ENCODE measurements at regions not wholly inside any gene's neighbourhood (a gene's known extent, or its start where the extent isn't known, plus 50 kb on each side); places are given as distances from the start of the nearest gene placed in this dataset.

- H3K36me3 ChIP-seq (ENCODE audit: control insufficient read depth, insufficient read depth, low read length) = no peaks in the 10 kb centered on the region
- WGBS, 2 experiments (ENCODE audit: extremely low coverage in 2 of 2, insufficient read length in 1 of 2) = no CpG with 5 or more reads among the region's 3 CpGs
- no peak overlapping the region for H3K9ac ChIP-seq (ENCODE audit: low read depth, low read length)
- in situ Hi-C loops (cut with MboI; ENCODE audit: low sequenced_read_pairs) (no loop called here), dilution Hi-C loops (cut with HindIII; ENCODE audit: low sequenced_read_pairs, unreplicated experiment) (no loop called here), intact Hi-C loops (cut with micrococcal nuclease) (no loop called here)
- no peak overlapping the region for H2BK5ac ChIP-seq (ENCODE audit: low read depth, low read length, poor library complexity, severe bottlenecking)
- no peaks in the 10 kb centered on the region; the same call in 1 of the 2 replicates for H3K27me3 ChIP-seq (ENCODE audit: control insufficient read depth, insufficient read depth, low read length)
- H4K91ac ChIP-seq (ENCODE audit: insufficient read depth, low read depth, low read length) = no peak overlapping the region
- H3K27ac ChIP-seq (ENCODE audit: insufficient read depth, low read length) = no peak overlapping the region
- ChIA-PET POLR2A (ENCODE audit: unreplicated experiment) (no interaction called here), CTCF (no interaction called here)
- H4K8ac ChIP-seq (ENCODE audit: low read depth in 2 of 2, low read length in 2 of 2) = no peak overlapping the region
- no peak overlapping the region for H2BK120ac ChIP-seq (ENCODE audit: low read depth, low read length)
- no peak overlapping the region for H2BK15ac ChIP-seq (ENCODE audit: low read depth, low read length)
- H2AK5ac ChIP-seq (ENCODE audit: low read depth, low read length) = no peak overlapping the region
- H4K5ac ChIP-seq (ENCODE audit: low read depth, low read length) = no peak overlapping the region
- no peaks in the 10 kb centered on the region for H3K9me1 ChIP-seq (ENCODE audit: insufficient read depth, low read length)
- no peaks in the 10 kb centered on the region for H4K20me1 ChIP-seq (ENCODE audit: insufficient read depth, low read length)
- H2AFZ ChIP-seq (replicated peaks; ENCODE audit: low read length, poor library complexity) = no peak overlapping the region
- no peak overlapping the region for H3K14ac ChIP-seq (replicated peaks; ENCODE audit: low read depth, low read length)
- no peaks in the 10 kb centered on the region for H3K79me1 ChIP-seq (ENCODE audit: low read depth in 1 of 2, low read length in 2 of 2)
- H2BK20ac ChIP-seq (ENCODE audit: low read depth, low read length) = no peak overlapping the region
- no peak overlapping the region for H3K18ac ChIP-seq (ENCODE audit: low read depth, low read length)
- H3K56ac ChIP-seq (ENCODE audit: extremely low read depth, insufficient read depth, low read length) = no peak overlapping the region
- H2AK9ac ChIP-seq (replicated peaks; ENCODE audit: low read depth, low read length, poor library complexity) = no peak overlapping the region
- no peak for DNase-seq
- H3K23ac ChIP-seq (ENCODE audit: low read depth, low read length) = no peak overlapping the region
- no TSS peak for BruUV-seq (replicated peaks)
- H3K4me1 ChIP-seq (ENCODE audit: control insufficient read depth, insufficient read depth, low read length) = no peaks in the 10 kb centered on the region
- H3K9me3 ChIP-seq (ENCODE audit: control insufficient read depth, insufficient read depth, low read length) = no peaks in the 10 kb centered on the region
- no peak for TF ChIP-seq MAFK (IDR thresholded peaks at IDR 0.05; ENCODE audit: low read depth, low read length)
- TF ChIP-seq USF2 (IDR thresholded peaks at IDR 0.05; ENCODE audit: low read depth, low read length) = no peak
- TF ChIP-seq POLR2A (IDR thresholded peaks at IDR 0.05; ENCODE audit: low read depth, low read length) = no peak
- TF ChIP-seq BHLHE40 (IDR thresholded peaks at IDR 0.05; ENCODE audit: low read depth, low read length) = no peak
- no peak for TF ChIP-seq MXI1 (IDR thresholded peaks at IDR 0.05; ENCODE audit: borderline replicate concordance, low read depth, low read length)
- no peak for TF ChIP-seq SMC3 (IDR thresholded peaks at IDR 0.05; ENCODE audit: low read depth, low read length)
- TF ChIP-seq NFE2L2 (IDR thresholded peaks at IDR 0.05; ENCODE audit: low read depth, low read length) = no peak
- TF ChIP-seq CTCF (conservative IDR thresholded peaks at IDR 0.05; ENCODE audit: low read depth, low read length) = no peak
- TF ChIP-seq ELK1 (IDR thresholded peaks at IDR 0.05; ENCODE audit: borderline replicate concordance, low read depth, low read length) = no peak
- no peak for TF ChIP-seq MAZ (IDR thresholded peaks at IDR 0.05; ENCODE audit: borderline replicate concordance, low read depth, low read length)
- no peak for TF ChIP-seq CHD1 (IDR thresholded peaks at IDR 0.05; ENCODE audit: low read depth, low read length)
- no peak for TF ChIP-seq CEBPB (IDR thresholded peaks at IDR 0.05; ENCODE audit: low read depth, low read length)
- no peak for TF ChIP-seq RFX5 (IDR thresholded peaks at IDR 0.05; ENCODE audit: low read depth, low read length)
- TF ChIP-seq RAD21 (IDR thresholded peaks at IDR 0.05; ENCODE audit: low read length) = no peak
- TF ChIP-seq RCOR1 (IDR thresholded peaks at IDR 0.05; ENCODE audit: insufficient replicate concordance, low read length) = no peak
- TF ChIP-seq FOS (IDR thresholded peaks at IDR 0.05; ENCODE audit: low read depth, low read length) = no peak
- H3K4me2 ChIP-seq (ENCODE audit: low read depth, low read length) = no peak overlapping the region
- no peak overlapping the region for H3K4me3 ChIP-seq (ENCODE audit: insufficient read depth, low read depth, low read length)
- ATAC-seq (ENCODE audit: low read depth) = no peak
- no peak overlapping the region for H3K4ac ChIP-seq (ENCODE audit: low read depth, low read length)
Observed at GRCh38 chr4:111988514-111988913, 156.7 kb upstream of the FAM241A start.

Data from IMR-90 (cell line).